HepG2 (cell line): ENCODE measurements at regions not wholly inside any gene's neighbourhood (a gene's known extent, or its start where the extent isn't known, plus 50 kb on each side); places are given as distances from the start of the nearest gene placed in this dataset.
"Not testable (repeated sequence)": the region's sequence is repeated elsewhere in the genome, so short reads cannot be mapped to it uniquely, and the experiment has no call there.

Source experiments
- ATAC-seq: fragments of 200-7000 bp; cut with Tn5 transposase; 3 replicates; pipeline ENCODE4 v1.9.1; 2020; ENCODE audit warnings: mild to moderate bottlenecking, moderate library complexity
- BruUV-seq: library from RNA; stranded (reverse); fragments of 400-500 nt; replicated peaks from 2 replicates; lab custom pipeline; 2021; lab: Mats Ljungman, UMichigan
- CTCF ChIA-PET: fragments of 300-600 bp; formaldehyde crosslinking; extraction: SDS; loops from one replicate; lab custom pipeline; 2021; ENCODE audit warnings: low total read pairs, inconsistent platforms, low intra/inter-chr PET ratio; lab: Yijun Ruan, JAX
- POLR2A ChIA-PET: fragments of 350-600 bp; sonication (Branson Sonifier 250); formaldehyde crosslinking; loops from one replicate; lab custom pipeline; 2020; ENCODE audit warnings: antibody characterized with exemption, inconsistent platforms; lab: Yijun Ruan, JAX
- DNase-seq: peaks from one replicate; pipeline ENCODE4 v3.0.0-alpha.2; 2015; ENCODE audit warnings: low spot score
- FAIRE-seq: peaks from 3 replicates; lab custom pipeline; 2011; peaks lifted over from hg19 to GRCh38; lab: Jason Lieb, UNC
- H2AFZ ChIP-seq: one replicate; pipeline ENCODE4 v1.6.1; 2011; ENCODE audit warnings: low read length, inconsistent platforms
- H3K27ac ChIP-seq: fragments of 300-600 bp; 3 replicates; pipeline ENCODE4 v1.8.0; 2011; ENCODE audit warnings: mixed run types, mild to moderate bottlenecking, mixed read lengths, low read length, inconsistent platforms; ENCODE audit not compliant: insufficient read depth; ENCODE audit errors: extremely low read length
- H3K27me3 ChIP-seq, 2 experiments: fragments of 200-600 bp in 1 of 2; 2 replicates in 1 of 2; 3 replicates in 1 of 2; pipeline versions ENCODE4 v1.6.0 to v1.8.0; 2011; ENCODE audit warnings: low read length in 2 of 2, mild to moderate bottlenecking in 2 of 2, moderate library complexity in 2 of 2, inconsistent platforms in 1 of 2; ENCODE audit not compliant: insufficient read depth in 2 of 2, control insufficient read depth in 1 of 2
- H3K36me3 ChIP-seq, 2 experiments: fragments of 200-600 bp in 1 of 2; replicated peaks in 1 of 2; 2 replicates in 1 of 2; 3 replicates in 1 of 2; pipeline versions ENCODE4 v1.5.1 to v1.8.0; 2011; ENCODE audit warnings: low read length in 2 of 2, inconsistent platforms in 1 of 2; ENCODE audit not compliant: insufficient read depth in 2 of 2, control insufficient read depth in 1 of 2
- H3K4me1 ChIP-seq: 2 replicates; pipeline ENCODE4 v1.5.1; 2012; ENCODE audit warnings: low read length, inconsistent platforms; ENCODE audit not compliant: insufficient read depth
- H3K4me2 ChIP-seq: 2 replicates; pipeline ENCODE4 v1.6.0; 2011; ENCODE audit warnings: low read depth, low read length, inconsistent platforms
- H3K4me3 ChIP-seq, 3 experiments: fragments of 200-600 bp in 1 of 3; sonication (generic), shearing (Covaris generic) in 1 of 3; replicated peaks in 1 of 3; 2 replicates each; pipeline ENCODE4 v1.5.1; 2011 to 2016; ENCODE audit warnings: low read length in 3 of 3, inconsistent platforms in 2 of 3, low read depth in 2 of 3, mild to moderate bottlenecking in 2 of 3, control low read depth in 1 of 3, mixed read lengths in 1 of 3; ENCODE audit not compliant: insufficient read depth in 1 of 3
- H3K79me2 ChIP-seq: one replicate; pipeline ENCODE4 v1.6.1; 2011; ENCODE audit warnings: low read length, inconsistent platforms; ENCODE audit not compliant: insufficient read depth
- H3K9ac ChIP-seq: 2 replicates; pipeline ENCODE4 v1.6.0; 2011; ENCODE audit warnings: mild to moderate bottlenecking, low read depth, low read length, inconsistent platforms; ENCODE audit not compliant: insufficient read depth
- H3K9me3 ChIP-seq: 2 replicates; pipeline ENCODE4 v1.5.1; 2012; ENCODE audit warnings: mild to moderate bottlenecking, low read length
- H4K20me1 ChIP-seq: 2 replicates; pipeline ENCODE4 v1.6.0; 2011; ENCODE audit warnings: inconsistent platforms, mild to moderate bottlenecking, low read length, moderate library complexity; ENCODE audit not compliant: insufficient read depth
- STAG1 ChIP-seq: sonication (generic); formaldehyde crosslinking; IDR thresholded peaks from 2 replicates; pipeline ENCODE4 v1.4.0; 2020; ENCODE audit warnings: missing genetic modification reagents
- WGBS: methylation state at CpG from one replicate; pipeline ENCODE4 v1.1.6; 2017; ENCODE audit warnings: low lambda C conversion rate; 5-methylcytosine and 5-hydroxymethylcytosine counted together
- in situ Hi-C: cut with HindIII; loops from 2 replicates; pipeline ENCODE4 v1.10.0; 2017; ENCODE audit warnings: low pct_unique_long_range_greater_than_20kb; ENCODE audit not compliant: extremely low pct_ligation_motif_present
- intact Hi-C: fragments of 100-400 bp; cut with micrococcal nuclease; formaldehyde crosslinking; loops from one replicate; pipeline ENCODE4 v1.10.0; 2022; ENCODE audit not compliant: unreplicated experiment

DNA sequence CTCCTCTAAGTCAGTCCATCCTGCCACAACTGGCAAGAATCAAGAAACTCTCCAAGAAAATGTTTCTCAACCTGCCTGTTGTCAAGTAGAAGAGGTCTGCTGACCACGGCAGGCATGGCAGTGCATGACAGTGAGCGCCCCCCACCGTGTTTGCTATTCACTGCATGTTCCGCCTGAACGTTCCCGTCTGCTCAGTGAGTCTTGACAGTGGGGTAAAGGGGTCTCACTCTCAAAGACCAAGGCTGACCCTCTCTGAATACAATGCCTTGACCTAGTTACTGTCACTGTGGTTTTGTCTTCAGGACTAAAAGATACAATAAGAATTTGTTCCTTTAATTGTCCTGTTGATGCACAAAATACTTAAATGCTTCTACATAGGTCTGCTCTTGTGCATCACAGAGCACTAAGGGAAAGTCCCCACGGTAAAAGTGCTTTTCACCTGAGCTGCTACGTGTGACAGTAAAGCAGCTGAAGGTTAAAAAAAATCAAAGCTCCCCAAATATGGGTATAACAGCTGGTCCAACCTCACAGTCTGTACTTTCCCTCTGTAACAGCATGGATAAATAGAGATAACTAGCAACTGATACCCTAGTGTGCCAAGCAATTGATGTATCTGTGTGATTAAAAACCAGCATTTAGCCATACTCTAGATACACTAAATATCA lies 555.8 kb upstream of the ZNF337 start:
- H3K27me3 ChIP-seq, H2AFZ ChIP-seq, BruUV-seq, H3K27ac ChIP-seq, H4K20me1 ChIP-seq, H3K9me3 ChIP-seq, DNase-seq, intact Hi-C loops, H3K36me3 ChIP-seq, H3K9ac ChIP-seq, H3K4me1 ChIP-seq, CTCF ChIA-PET, H3K4me3 ChIP-seq, H3K79me2 ChIP-seq, in situ Hi-C loops, POLR2A ChIA-PET, H3K4me2 ChIP-seq, ATAC-seq, FAIRE-seq: not testable (repeated sequence)
- 0 out of 2 replicates have a peak, but pooled peaks have one; percentile 10 for TF ChIP-seq STAG1 (CRISPR knock-in tag)
- WGBS: 16% methylated on average over 8 of the region's 8 CpGs

- WGBS: 53% methylated on average over 15 of the region's 29 CpGs
- H2AFZ ChIP-seq, H3K27me3 ChIP-seq, H3K4me1 ChIP-seq, H3K36me3 ChIP-seq, H3K27ac ChIP-seq, in situ Hi-C loops, H3K9me3 ChIP-seq, ATAC-seq, POLR2A ChIA-PET, H3K4me3 ChIP-seq, DNase-seq, CTCF ChIA-PET, intact Hi-C loops, BruUV-seq, H3K4me2 ChIP-seq, H3K79me2 ChIP-seq, FAIRE-seq, H3K9ac ChIP-seq, H4K20me1 ChIP-seq: not testable (repeated sequence)
Measured at GRCh38 chr20:26251376-26251775, 554.7 kb upstream of the ZNF337 start.
